ENCODE measurements at regions not wholly inside any gene's neighbourhood (a gene's known extent, or its start where the extent isn't known, plus 50 kb on each side); places are given as distances from the start of the nearest gene placed in this dataset.

GRCh38 chr1:116277840-116278540 lies 95.1 kb upstream of the ATP1A1 start:
- TF ChIP-seq POLR2A (IDR thresholded peaks at IDR 0.05) (no peak), CTCF (IDR thresholded peaks at IDR 0.05) (no peak), POLR2AphosphoS5 (IDR thresholded peaks at IDR 0.05) (no peak)
